ENCODE measurements at regions not wholly inside any gene's neighbourhood (a gene's known extent, or its start where the extent isn't known, plus 50 kb on each side); places are given as distances from the start of the nearest gene placed in this dataset.

DNA sequence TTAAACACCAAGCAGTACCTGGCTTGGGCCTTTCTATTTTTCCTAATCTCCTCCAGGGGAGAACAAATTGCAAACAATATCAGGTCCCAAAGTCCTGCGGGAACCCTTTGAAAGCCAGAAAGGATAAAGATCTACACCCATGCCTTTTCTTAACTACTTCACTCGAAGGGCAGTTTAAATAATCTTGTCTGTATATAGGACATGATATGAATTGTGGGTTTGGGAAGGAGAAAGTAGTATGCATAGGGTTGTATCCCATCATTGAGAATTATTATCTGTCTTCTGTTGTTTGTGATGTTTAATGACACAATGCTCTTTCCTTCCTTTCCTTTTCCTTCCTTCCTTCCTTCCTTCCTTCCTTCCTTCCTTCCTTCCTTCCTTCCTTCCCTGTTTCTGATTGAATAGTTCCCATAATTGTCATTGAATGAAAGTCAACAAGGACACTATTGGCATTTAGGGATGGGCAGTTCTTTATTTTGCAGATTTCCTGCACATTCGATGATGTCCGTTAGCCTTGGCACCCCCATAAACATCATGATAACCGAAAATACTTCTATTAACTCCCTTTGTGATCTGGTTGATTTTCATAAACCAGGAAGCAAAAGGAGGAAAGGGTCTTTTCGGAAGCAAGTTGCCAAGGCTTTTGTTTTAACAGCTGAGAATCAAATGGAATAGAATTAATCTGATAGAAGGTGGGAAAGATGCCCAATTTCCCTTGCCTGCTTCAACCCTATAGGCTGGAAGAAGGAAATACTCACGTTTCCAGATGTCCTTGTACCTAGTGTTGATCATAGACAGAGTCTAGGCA lies 141.3 kb downstream of the ATG4C start:
- no peak for FAIRE-seq
- ChIA-PET POLR2A (interaction anchor here (0.6 kb wide), 1 partner anchor 1499 kb away, joined by 3 read pairs; no protein-coding TSS in a partner anchor), CTCF (ENCODE audit: low intra/inter-chr PET ratio) (no interaction called here)
- no peak for ATAC-seq
- in situ Hi-C loops (cut with MboI) = no loop called here
- Histone ChIP-seq H3K4me1 (replicated peaks in 1 of 2; ENCODE audit: control insufficient read depth in 2 of 2, insufficient read depth in 2 of 2, low read length in 2 of 2) (no peaks in the 10 kb centered on the region), H3K27me3 (ENCODE audit: control insufficient read depth in 2 of 2, insufficient read depth in 2 of 2, low read length in 2 of 2) (peaks cover 12 to 17% of the 10 kb centered on the region in 2 experiments; a peak in 4 of 5 replicates), H3K79me2 (ENCODE audit: control insufficient read depth, insufficient read depth, low read length) (no peaks in the 10 kb centered on the region), H3K4me2 (ENCODE audit: insufficient read depth, low read length) (no peak overlapping the region), H3K4me3 (no peak overlapping the region), H3K9me1 (ENCODE audit: control insufficient read depth, insufficient read depth, low read length) (no peaks in the 10 kb centered on the region), H3K36me3 (ENCODE audit: control insufficient read depth, insufficient read depth, low read length) (no peaks in the 10 kb centered on the region), H3K9me3 (replicated peaks; ENCODE audit: control insufficient read depth, insufficient read depth, low read depth, low read length) (no peaks in the 10 kb centered on the region), H3K9ac (ENCODE audit: insufficient read depth in 1 of 2, low read depth in 2 of 2, low read length in 2 of 2) (no peak overlapping the region), H4K20me1 (replicated peaks; ENCODE audit: control insufficient read depth, insufficient read depth, low read length) (no peaks in the 10 kb centered on the region), H2AFZ (ENCODE audit: low read depth, low read length) (no peak overlapping the region), H3K27ac (ENCODE audit: extremely low read depth, low read depth, low read length) (no peak overlapping the region)
- DNase-seq (ENCODE audit: extremely low read depth in 1 of 4, low spot score in 3 of 4) = no peak
- intact Hi-C loops (cut with micrococcal nuclease) = no loop called here
- BruUV-seq (replicated peaks) = no TSS peak
- 0% methylated on average over 7 of the region's 7 CpGs for WGBS (ENCODE audit: insufficient coverage, low coverage, missing lambda C conversion rate)
- no peak for TF ChIP-seq CEBPG (CRISPR knock-in tag; IDR thresholded peaks at IDR 0.05)
- no peak for TF ChIP-seq CEBPG (tag; conservative IDR thresholded peaks at IDR 0.05 in 1 of 2, IDR thresholded peaks at IDR 0.05 in 1 of 2)
- TF ChIP-seq BRCA1 (IDR thresholded peaks at IDR 0.05) = no peak
- no peak for TF ChIP-seq BRCA1 (CRISPR knock-in tag; IDR thresholded peaks at IDR 0.05)
- no peak for TF ChIP-seq ATF2 (CRISPR knock-in tag; IDR thresholded peaks at IDR 0.05)
- no peak for TF ChIP-seq ESRRA (IDR thresholded peaks at IDR 0.05; ENCODE audit: borderline replicate concordance, low read depth)
- TF ChIP-seq PRMT5 (CRISPR knock-in tag; IDR thresholded peaks at IDR 0.05) = no peak
- TF ChIP-seq FOS (IDR thresholded peaks at IDR 0.05; ENCODE audit: extremely low read depth, insufficient read length) = no peak
- no peak for TF ChIP-seq ZFX (CRISPR knock-in tag; IDR thresholded peaks at IDR 0.05)
- TF ChIP-seq, protein P1, sequence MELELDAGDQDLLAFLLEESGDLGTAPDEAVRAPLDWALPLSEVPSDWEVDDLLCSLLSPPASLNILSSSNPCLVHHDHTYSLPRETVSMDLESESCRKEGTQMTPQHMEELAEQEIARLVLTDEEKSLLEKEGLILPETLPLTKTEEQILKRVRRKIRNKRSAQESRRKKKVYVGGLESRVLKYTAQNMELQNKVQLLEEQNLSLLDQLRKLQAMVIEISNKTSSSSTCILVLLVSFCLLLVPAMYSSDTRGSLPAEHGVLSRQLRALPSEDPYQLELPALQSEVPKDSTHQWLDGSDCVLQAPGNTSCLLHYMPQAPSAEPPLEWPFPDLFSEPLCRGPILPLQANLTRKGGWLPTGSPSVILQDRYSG (tag; conservative IDR thresholded peaks at IDR 0.05; ENCODE audit: low read depth) = no peak
- no peak for TF ChIP-seq ZNF407 (IDR thresholded peaks at IDR 0.05; ENCODE audit: low read depth)

All from K562 (cell line).